HEK293 (cell line): ENCODE measurements at regions not wholly inside any gene's neighbourhood (a gene's known extent, or its start where the extent isn't known, plus 50 kb on each side); places are given as distances from the start of the nearest gene placed in this dataset.
"Not testable (repeated sequence)": the region's sequence is repeated elsewhere in the genome, so short reads cannot be mapped to it uniquely, and the experiment has no call there.

Experiments used
- YY1 ChIP-seq: fragments of 450-650 bp; formaldehyde crosslinking; IDR thresholded peaks from 2 replicates; pipeline ENCODE4 v1.5.1; 2018; ENCODE audit warnings: missing biosample characterization, missing genetic modification characterization
- ZNF266 ChIP-seq: fragments of 450-650 bp; formaldehyde crosslinking; IDR thresholded peaks from 2 replicates; pipeline ENCODE4 v1.5.1; 2016; ENCODE audit warnings: missing biosample characterization, missing genetic modification characterization, low read depth
- ZNF488 ChIP-seq: fragments of 450-650 bp; formaldehyde crosslinking; IDR thresholded peaks from 2 replicates; pipeline ENCODE4 v1.5.1; 2016; ENCODE audit warnings: missing biosample characterization, missing genetic modification characterization
- TF ChIP-seq, protein P1 (sequence below): fragments of 450-650 bp; formaldehyde crosslinking; IDR thresholded peaks from 2 replicates; pipeline ENCODE4 v1.5.1; 2016; ENCODE audit warnings: missing biosample characterization, missing genetic modification characterization
- TF ChIP-seq, protein P2 (sequence below): fragments of 450-650 bp; formaldehyde crosslinking; IDR thresholded peaks from 2 replicates; pipeline ENCODE4 v1.5.1; 2016; ENCODE audit warnings: missing biosample characterization, missing genetic modification characterization, low read depth

DNA sequence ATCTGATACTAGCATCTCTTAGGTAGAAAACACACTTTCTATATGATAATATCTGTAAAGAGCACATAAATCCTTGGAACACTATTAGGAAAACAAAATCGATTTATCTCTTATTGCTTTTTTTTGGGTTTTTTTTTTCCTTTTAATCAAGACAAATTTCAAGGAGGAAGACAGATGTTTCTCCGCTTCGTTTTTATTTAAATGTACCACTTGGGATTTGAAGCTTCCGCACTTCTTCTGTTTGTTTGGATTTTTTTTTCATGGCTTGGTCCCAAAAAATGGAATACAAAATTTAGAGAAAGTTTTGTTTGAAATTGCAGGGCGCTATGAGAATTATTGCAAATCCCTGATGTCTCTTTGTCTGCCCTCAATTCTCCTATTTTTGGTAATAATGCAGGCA lies 51.7 kb upstream of the NBPF19 start:
- TF ChIP-seq, protein P1, sequence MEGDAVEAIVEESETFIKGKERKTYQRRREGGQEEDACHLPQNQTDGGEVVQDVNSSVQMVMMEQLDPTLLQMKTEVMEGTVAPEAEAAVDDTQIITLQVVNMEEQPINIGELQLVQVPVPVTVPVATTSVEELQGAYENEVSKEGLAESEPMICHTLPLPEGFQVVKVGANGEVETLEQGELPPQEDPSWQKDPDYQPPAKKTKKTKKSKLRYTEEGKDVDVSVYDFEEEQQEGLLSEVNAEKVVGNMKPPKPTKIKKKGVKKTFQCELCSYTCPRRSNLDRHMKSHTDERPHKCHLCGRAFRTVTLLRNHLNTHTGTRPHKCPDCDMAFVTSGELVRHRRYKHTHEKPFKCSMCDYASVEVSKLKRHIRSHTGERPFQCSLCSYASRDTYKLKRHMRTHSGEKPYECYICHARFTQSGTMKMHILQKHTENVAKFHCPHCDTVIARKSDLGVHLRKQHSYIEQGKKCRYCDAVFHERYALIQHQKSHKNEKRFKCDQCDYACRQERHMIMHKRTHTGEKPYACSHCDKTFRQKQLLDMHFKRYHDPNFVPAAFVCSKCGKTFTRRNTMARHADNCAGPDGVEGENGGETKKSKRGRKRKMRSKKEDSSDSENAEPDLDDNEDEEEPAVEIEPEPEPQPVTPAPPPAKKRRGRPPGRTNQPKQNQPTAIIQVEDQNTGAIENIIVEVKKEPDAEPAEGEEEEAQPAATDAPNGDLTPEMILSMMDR (tag by site-specific recombination) = not testable (repeated sequence)
- not testable (repeated sequence) for TF ChIP-seq ZNF266 (tag by site-specific recombination); ZNF488; YY1
- TF ChIP-seq, protein P2, sequence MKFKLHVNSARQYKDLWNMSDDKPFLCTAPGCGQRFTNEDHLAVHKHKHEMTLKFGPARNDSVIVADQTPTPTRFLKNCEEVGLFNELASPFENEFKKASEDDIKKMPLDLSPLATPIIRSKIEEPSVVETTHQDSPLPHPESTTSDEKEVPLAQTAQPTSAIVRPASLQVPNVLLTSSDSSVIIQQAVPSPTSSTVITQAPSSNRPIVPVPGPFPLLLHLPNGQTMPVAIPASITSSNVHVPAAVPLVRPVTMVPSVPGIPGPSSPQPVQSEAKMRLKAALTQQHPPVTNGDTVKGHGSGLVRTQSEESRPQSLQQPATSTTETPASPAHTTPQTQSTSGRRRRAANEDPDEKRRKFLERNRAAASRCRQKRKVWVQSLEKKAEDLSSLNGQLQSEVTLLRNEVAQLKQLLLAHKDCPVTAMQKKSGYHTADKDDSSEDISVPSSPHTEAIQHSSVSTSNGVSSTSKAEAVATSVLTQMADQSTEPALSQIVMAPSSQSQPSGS = not testable (repeated sequence)
